Esophagus muscularis mucosa (tissue), 3 donors: ENCODE measurements at regions not wholly inside any gene's neighbourhood (a gene's known extent, or its start where the extent isn't known, plus 50 kb on each side); places are given as distances from the start of the nearest gene placed in this dataset.

Experiments
- EP300 ChIP-seq: sonication (generic); formaldehyde crosslinking; IDR thresholded peaks from one replicate; pipeline ENCODE4 v1.6.1; 2017; ENCODE audit warnings: antibody characterized with exemption
- POLR2AphosphoS5 ChIP-seq, 2 donors: sonication (generic); formaldehyde crosslinking; IDR thresholded peaks; one replicate each; pipeline ENCODE4 v1.6.1; 2017; ENCODE audit warnings: antibody characterized with exemption in 2 of 2

DNA sequence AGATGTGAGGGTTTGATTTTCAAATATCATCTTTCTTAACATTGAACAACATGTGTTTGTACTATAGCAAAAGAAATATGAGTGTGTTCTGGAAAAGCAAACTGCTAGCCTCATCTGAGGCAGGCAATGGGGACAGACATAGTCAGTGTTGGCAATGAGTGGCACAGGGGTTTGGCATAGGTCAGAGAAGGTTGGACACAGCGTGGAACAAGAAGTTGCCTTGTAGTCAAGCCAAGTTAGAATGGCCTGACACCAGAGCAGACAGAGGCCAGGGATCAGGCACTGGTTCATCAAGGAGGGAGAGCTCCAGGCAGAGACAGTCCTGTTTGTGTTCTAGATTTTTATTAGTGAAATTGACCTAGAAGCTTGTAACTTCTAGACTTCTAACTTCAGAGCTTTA lies 100.8 kb upstream of the TANK start:
- TF ChIP-seq POLR2AphosphoS5 (IDR thresholded peaks at IDR 0.05), result no peak
- no peak for TF ChIP-seq EP300
